IMR-90 (cell line): ENCODE measurements at regions not wholly inside any gene's neighbourhood (a gene's known extent, or its start where the extent isn't known, plus 50 kb on each side); places are given as distances from the start of the nearest gene placed in this dataset.

Experiments
- ATAC-seq: fragments of 200-7000 bp; cut with Tn5 transposase; 2 replicates; pipeline ENCODE4 v1.9.1; 2020; ENCODE audit warnings: low read depth, mild to moderate bottlenecking, moderate library complexity
- BruUV-seq: library from RNA; stranded (reverse); fragments of 400-500 nt; replicated peaks from 2 replicates; lab custom pipeline; 2021; lab: Mats Ljungman, UMichigan
- CTCF ChIA-PET: fragments of 300-600 bp; formaldehyde crosslinking; extraction: SDS; loops from one replicate; lab custom pipeline; 2021; ENCODE audit warnings: antibody characterized with exemption; lab: Yijun Ruan, JAX
- POLR2A ChIA-PET: fragments of 300-600 bp; sonication (Branson Sonifier 250); formaldehyde crosslinking; loops from one replicate; lab custom pipeline; 2022; ENCODE audit warnings: antibody characterized with exemption; ENCODE audit not compliant: unreplicated experiment; lab: Charles Lee
- DNase-seq: peaks from one replicate; pipeline ENCODE4 v3.0.0; 2013
- H2AFZ ChIP-seq: replicated peaks from 2 replicates; pipeline ENCODE3; 2013; ENCODE audit warnings: low read length, mild to moderate bottlenecking; ENCODE audit not compliant: poor library complexity
- H2AK5ac ChIP-seq: 2 replicates; pipeline ENCODE4 v1.6.1; 2013; ENCODE audit warnings: low read depth, low read length, inconsistent platforms
- H2AK9ac ChIP-seq: replicated peaks from 2 replicates; pipeline ENCODE3; 2013; ENCODE audit warnings: mild to moderate bottlenecking, low read depth, low read length, moderate library complexity; ENCODE audit not compliant: poor library complexity
- H2BK120ac ChIP-seq: 2 replicates; pipeline ENCODE4 v1.6.1; 2013; ENCODE audit warnings: low read depth, low read length, inconsistent platforms
- H2BK15ac ChIP-seq: 3 replicates; pipeline ENCODE4 v1.6.1; 2013; ENCODE audit warnings: low read depth, low read length, inconsistent platforms
- H2BK20ac ChIP-seq: 2 replicates; pipeline ENCODE4 v1.6.1; 2013; ENCODE audit warnings: low read depth, mild to moderate bottlenecking, inconsistent platforms, low read length, moderate library complexity
- H2BK5ac ChIP-seq: 2 replicates; pipeline ENCODE4 v1.6.1; 2013; ENCODE audit warnings: mild to moderate bottlenecking, low read depth, low read length, inconsistent platforms; ENCODE audit not compliant: poor library complexity, severe bottlenecking
- H3K14ac ChIP-seq: replicated peaks from 2 replicates; pipeline ENCODE4 v1.6.1; 2013; ENCODE audit warnings: low read depth, low read length, inconsistent platforms
- H3K18ac ChIP-seq: 2 replicates; pipeline ENCODE4 v1.6.1; 2013; ENCODE audit warnings: low read depth, low read length, control low read depth
- H3K23ac ChIP-seq: 2 replicates; pipeline ENCODE4 v1.6.1; 2013; ENCODE audit warnings: low read depth, low read length, inconsistent platforms
- H3K27ac ChIP-seq: 2 replicates; pipeline ENCODE4 v1.5.1; 2013; ENCODE audit warnings: mild to moderate bottlenecking, control low read depth, low read length; ENCODE audit not compliant: insufficient read depth
- H3K27me3 ChIP-seq: 2 replicates; pipeline ENCODE4 v1.6.1; 2013; ENCODE audit warnings: low read length; ENCODE audit not compliant: control insufficient read depth, insufficient read depth
- H3K36me3 ChIP-seq: 2 replicates; pipeline ENCODE4 v1.6.1; 2013; ENCODE audit warnings: low read length, mixed read lengths; ENCODE audit not compliant: control insufficient read depth, insufficient read depth
- H3K4ac ChIP-seq: 2 replicates; pipeline ENCODE4 v1.6.1; 2013; ENCODE audit warnings: low read depth, low read length, inconsistent platforms
- H3K4me1 ChIP-seq: 2 replicates; pipeline ENCODE4 v1.6.1; 2013; ENCODE audit warnings: low read length, mixed read lengths; ENCODE audit not compliant: control insufficient read depth, insufficient read depth
- H3K4me2 ChIP-seq: 2 replicates; pipeline ENCODE4 v1.6.1; 2013; ENCODE audit warnings: low read depth, mild to moderate bottlenecking, control low read depth, low read length, moderate library complexity
- H3K4me3 ChIP-seq: 2 replicates; pipeline ENCODE4 v1.5.1; 2013; ENCODE audit warnings: low read depth, mild to moderate bottlenecking, control low read depth, low read length, moderate library complexity; ENCODE audit not compliant: insufficient read depth
- H3K56ac ChIP-seq: 2 replicates; pipeline ENCODE4 v1.6.1; 2013; ENCODE audit warnings: low read length, inconsistent platforms; ENCODE audit not compliant: insufficient read depth; ENCODE audit errors: extremely low read depth
- H3K79me1 ChIP-seq, 2 experiments: 2 replicates each; pipeline ENCODE4 v1.6.1; 2013; ENCODE audit warnings: low read length in 2 of 2, inconsistent platforms in 1 of 2, low read depth in 1 of 2
- H3K9ac ChIP-seq: 2 replicates; pipeline ENCODE4 v1.6.1; 2013; ENCODE audit warnings: low read depth, low read length, control low read depth
- H3K9me1 ChIP-seq: 2 replicates; pipeline ENCODE4 v1.6.1; 2013; ENCODE audit warnings: low read length, inconsistent platforms; ENCODE audit not compliant: insufficient read depth
- H3K9me3 ChIP-seq: 2 replicates; pipeline ENCODE4 v1.6.1; 2013; ENCODE audit warnings: low read length; ENCODE audit not compliant: control insufficient read depth, insufficient read depth
- H4K20me1 ChIP-seq: 2 replicates; pipeline ENCODE4 v1.6.1; 2013; ENCODE audit warnings: low read length, inconsistent platforms; ENCODE audit not compliant: insufficient read depth
- H4K5ac ChIP-seq: 2 replicates; pipeline ENCODE4 v1.6.1; 2013; ENCODE audit warnings: mild to moderate bottlenecking, low read depth, low read length, control low read depth
- H4K8ac ChIP-seq, 2 experiments: 2 replicates each; pipeline ENCODE4 v1.6.1; 2013; ENCODE audit warnings: low read depth in 2 of 2, low read length in 2 of 2, control low read depth in 1 of 2, inconsistent platforms in 1 of 2
- H4K91ac ChIP-seq: 2 replicates; pipeline ENCODE4 v1.6.1; 2013; ENCODE audit warnings: low read depth, low read length, inconsistent platforms; ENCODE audit not compliant: insufficient read depth
- BHLHE40 ChIP-seq: fragments of 150-350 bp; IDR thresholded peaks from 2 replicates; pipeline ENCODE4 v1.6.1; 2016; ENCODE audit warnings: mild to moderate bottlenecking, low read depth, low read length
- CEBPB ChIP-seq: IDR thresholded peaks from 2 replicates; pipeline ENCODE4 v1.6.1; 2012; ENCODE audit warnings: low read depth, low read length, improper control_type of control experiment
- CHD1 ChIP-seq: IDR thresholded peaks from 2 replicates; pipeline ENCODE4 v1.6.1; 2012; ENCODE audit warnings: low read depth, low read length, improper control_type of control experiment
- FOS ChIP-seq: fragments of 150-350 bp; IDR thresholded peaks from 2 replicates; pipeline ENCODE4 v1.6.1; 2016; ENCODE audit warnings: low read depth, low read length
- MAFK ChIP-seq: IDR thresholded peaks from 2 replicates; pipeline ENCODE4 v1.6.1; 2012; ENCODE audit warnings: low read depth, low read length, improper control_type of control experiment
- MAZ ChIP-seq: IDR thresholded peaks from 2 replicates; pipeline ENCODE4 v1.6.1; 2012; ENCODE audit warnings: low read depth, mild to moderate bottlenecking, low read length, improper control_type of control experiment, moderate library complexity, borderline replicate concordance
- MXI1 ChIP-seq: IDR thresholded peaks from 2 replicates; pipeline ENCODE4 v1.6.1; 2012; ENCODE audit warnings: low read depth, mild to moderate bottlenecking, low read length, moderate library complexity, borderline replicate concordance
- NFE2L2 ChIP-seq: fragments of 150-350 bp; IDR thresholded peaks from 2 replicates; pipeline ENCODE4 v1.6.1; 2016; ENCODE audit warnings: low read depth, mild to moderate bottlenecking, low read length
- POLR2A ChIP-seq: IDR thresholded peaks from 2 replicates; pipeline ENCODE4 v1.6.1; 2012; ENCODE audit warnings: mild to moderate bottlenecking, low read depth, low read length
- RAD21 ChIP-seq: IDR thresholded peaks from 2 replicates; pipeline ENCODE4 v1.6.1; 2012; ENCODE audit warnings: low read length, improper control_type of control experiment
- RCOR1 ChIP-seq: IDR thresholded peaks from 2 replicates; pipeline ENCODE4 v1.6.1; 2012; ENCODE audit warnings: mild to moderate bottlenecking, low read length, improper control_type of control experiment; ENCODE audit not compliant: insufficient replicate concordance
- RFX5 ChIP-seq: IDR thresholded peaks from 2 replicates; pipeline ENCODE4 v1.8.0; 2012; ENCODE audit warnings: low read depth, mild to moderate bottlenecking, low read length, moderate library complexity
- SMC3 ChIP-seq: fragments of 150-350 bp; IDR thresholded peaks from 2 replicates; pipeline ENCODE4 v1.6.1; 2016; ENCODE audit warnings: low read depth, mild to moderate bottlenecking, antibody characterized with exemption, low read length, moderate library complexity
- WGBS, 2 experiments: methylation state at CpG; one replicate each; pipeline versions ENCODE4 v1.1.5 to v1.1.7; 2013; ENCODE audit warnings: missing lambda C conversion rate in 2 of 2; ENCODE audit not compliant: insufficient read length in 1 of 2; ENCODE audit errors: extremely low coverage in 2 of 2; 5-methylcytosine and 5-hydroxymethylcytosine counted together
- dilution Hi-C: fragments of 300-500 bp; cut with HindIII; formaldehyde crosslinking; loops from one replicate; pipeline ENCODE4 v1.14.3; 2018; ENCODE audit warnings: low sequenced_read_pairs; ENCODE audit not compliant: unreplicated experiment
- in situ Hi-C: fragments of 300-500 bp; cut with MboI; formaldehyde crosslinking; loops from 3 replicates; pipeline ENCODE4 v1.14.3; 2019; ENCODE audit warnings: low sequenced_read_pairs, inconsistent platforms, mixed read lengths
- intact Hi-C: fragments of 100-400 bp; cut with micrococcal nuclease; formaldehyde crosslinking; loops from 2 replicates; pipeline ENCODE4 v1.10.0; 2022
- TF ChIP-seq, protein P1 (sequence below): conservative IDR thresholded peaks from 2 replicates; pipeline ENCODE4 v1.5.1; 2012; ENCODE audit warnings: mild to moderate bottlenecking, low read depth, low read length, improper control_type of control experiment
- TF ChIP-seq, protein P2 (sequence below): fragments of 150-350 bp; IDR thresholded peaks from 2 replicates; pipeline ENCODE4 v1.6.1; 2016; ENCODE audit warnings: low read depth, mild to moderate bottlenecking, low read length, moderate library complexity, borderline replicate concordance
- TF ChIP-seq, protein P3 (sequence below): fragments of 150-350 bp; IDR thresholded peaks from 2 replicates; pipeline ENCODE4 v1.6.1; 2017; ENCODE audit warnings: mild to moderate bottlenecking, antibody characterized with exemption, low read length, low read depth

DNA sequence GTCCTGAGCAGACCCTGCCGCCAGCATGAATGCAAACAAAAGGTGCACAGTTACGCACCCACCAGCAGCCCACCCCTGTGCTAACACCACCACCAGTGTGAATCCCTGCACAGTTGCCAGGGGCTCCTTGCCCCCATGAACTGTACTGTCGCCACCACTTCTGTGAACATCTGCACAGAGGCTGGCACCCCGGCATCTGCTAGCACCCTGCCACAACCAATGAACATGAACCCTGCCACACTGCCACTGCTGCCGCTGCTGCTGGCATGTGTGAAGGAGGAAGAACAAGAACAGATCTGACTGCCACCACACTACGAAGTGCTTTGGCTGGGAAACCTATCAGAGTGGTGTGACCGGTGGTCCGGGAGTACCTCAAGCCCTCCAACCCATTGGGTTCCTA lies 261.3 kb downstream of the PARM1 start:
- H3K18ac ChIP-seq, result no peak overlapping the region
- no peak overlapping the region for H3K23ac ChIP-seq
- no peak for DNase-seq
- no peak overlapping the region for H3K9ac ChIP-seq
- CTCF ChIA-PET, result no interaction called here
- no peak overlapping the region for H3K27ac ChIP-seq
- H3K4me1 ChIP-seq, result no peaks in the 10 kb centered on the region
- no peaks in the 10 kb centered on the region for H3K79me1 ChIP-seq
- H4K5ac ChIP-seq, result no peak overlapping the region
- no peak overlapping the region for H2AK9ac ChIP-seq
- no peaks in the 10 kb centered on the region for H4K20me1 ChIP-seq
- no peak overlapping the region for H3K4me3 ChIP-seq
- no peak overlapping the region for H2BK120ac ChIP-seq
- no peak for ATAC-seq
- no TSS peak for BruUV-seq
- H3K4ac ChIP-seq, result no peak overlapping the region
- no peak overlapping the region for H2BK5ac ChIP-seq
- H3K4me2 ChIP-seq, result no peak overlapping the region
- H3K56ac ChIP-seq, result no peak overlapping the region
- intact Hi-C loops, result no loop called here
- dilution Hi-C loops, result no loop called here
- POLR2A ChIA-PET, result no interaction called here
- no peak overlapping the region for H4K8ac ChIP-seq
- H3K9me3 ChIP-seq, result no peaks in the 10 kb centered on the region
- no peaks in the 10 kb centered on the region for H3K27me3 ChIP-seq
- WGBS, 2 experiments, result 86% methylated on average over 4 of the region's 8 CpGs; no CpG with 5 or more reads in 1 of the 2 experiments
- no peaks in the 10 kb centered on the region for H3K36me3 ChIP-seq
- no peak overlapping the region for H4K91ac ChIP-seq
- in situ Hi-C loops, result no loop called here
- H3K14ac ChIP-seq, result no peak overlapping the region
- no peaks in the 10 kb centered on the region for H3K9me1 ChIP-seq
- H2AK5ac ChIP-seq, result no peak overlapping the region
- H2BK20ac ChIP-seq, result no peak overlapping the region
- no peak for TF ChIP-seq BHLHE40
- no peak for TF ChIP-seq RAD21
- TF ChIP-seq MAZ, result no peak
- TF ChIP-seq SMC3, result no peak
- TF ChIP-seq, protein P1, sequence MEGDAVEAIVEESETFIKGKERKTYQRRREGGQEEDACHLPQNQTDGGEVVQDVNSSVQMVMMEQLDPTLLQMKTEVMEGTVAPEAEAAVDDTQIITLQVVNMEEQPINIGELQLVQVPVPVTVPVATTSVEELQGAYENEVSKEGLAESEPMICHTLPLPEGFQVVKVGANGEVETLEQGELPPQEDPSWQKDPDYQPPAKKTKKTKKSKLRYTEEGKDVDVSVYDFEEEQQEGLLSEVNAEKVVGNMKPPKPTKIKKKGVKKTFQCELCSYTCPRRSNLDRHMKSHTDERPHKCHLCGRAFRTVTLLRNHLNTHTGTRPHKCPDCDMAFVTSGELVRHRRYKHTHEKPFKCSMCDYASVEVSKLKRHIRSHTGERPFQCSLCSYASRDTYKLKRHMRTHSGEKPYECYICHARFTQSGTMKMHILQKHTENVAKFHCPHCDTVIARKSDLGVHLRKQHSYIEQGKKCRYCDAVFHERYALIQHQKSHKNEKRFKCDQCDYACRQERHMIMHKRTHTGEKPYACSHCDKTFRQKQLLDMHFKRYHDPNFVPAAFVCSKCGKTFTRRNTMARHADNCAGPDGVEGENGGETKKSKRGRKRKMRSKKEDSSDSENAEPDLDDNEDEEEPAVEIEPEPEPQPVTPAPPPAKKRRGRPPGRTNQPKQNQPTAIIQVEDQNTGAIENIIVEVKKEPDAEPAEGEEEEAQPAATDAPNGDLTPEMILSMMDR, result no peak
- TF ChIP-seq NFE2L2, result no peak
- TF ChIP-seq MAFK, result no peak
- TF ChIP-seq POLR2A, result no peak
- no peak for TF ChIP-seq RCOR1
- no peak for TF ChIP-seq CHD1
- TF ChIP-seq FOS, result no peak
- TF ChIP-seq, protein P2, sequence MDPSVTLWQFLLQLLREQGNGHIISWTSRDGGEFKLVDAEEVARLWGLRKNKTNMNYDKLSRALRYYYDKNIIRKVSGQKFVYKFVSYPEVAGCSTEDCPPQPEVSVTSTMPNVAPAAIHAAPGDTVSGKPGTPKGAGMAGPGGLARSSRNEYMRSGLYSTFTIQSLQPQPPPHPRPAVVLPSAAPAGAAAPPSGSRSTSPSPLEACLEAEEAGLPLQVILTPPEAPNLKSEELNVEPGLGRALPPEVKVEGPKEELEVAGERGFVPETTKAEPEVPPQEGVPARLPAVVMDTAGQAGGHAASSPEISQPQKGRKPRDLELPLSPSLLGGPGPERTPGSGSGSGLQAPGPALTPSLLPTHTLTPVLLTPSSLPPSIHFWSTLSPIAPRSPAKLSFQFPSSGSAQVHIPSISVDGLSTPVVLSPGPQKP, result no peak
- no peak for TF ChIP-seq RFX5
- TF ChIP-seq CEBPB, result no peak
- no peak for TF ChIP-seq MXI1
- TF ChIP-seq, protein P3, sequence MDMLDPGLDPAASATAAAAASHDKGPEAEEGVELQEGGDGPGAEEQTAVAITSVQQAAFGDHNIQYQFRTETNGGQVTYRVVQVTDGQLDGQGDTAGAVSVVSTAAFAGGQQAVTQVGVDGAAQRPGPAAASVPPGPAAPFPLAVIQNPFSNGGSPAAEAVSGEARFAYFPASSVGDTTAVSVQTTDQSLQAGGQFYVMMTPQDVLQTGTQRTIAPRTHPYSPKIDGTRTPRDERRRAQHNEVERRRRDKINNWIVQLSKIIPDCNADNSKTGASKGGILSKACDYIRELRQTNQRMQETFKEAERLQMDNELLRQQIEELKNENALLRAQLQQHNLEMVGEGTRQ, result no peak
- H2BK15ac ChIP-seq, result no peak overlapping the region
- no peak overlapping the region for H2AFZ ChIP-seq
